Nephron progenitor cell (in vitro differentiated cells): ENCODE measurements at regions not wholly inside any gene's neighbourhood (a gene's known extent, or its start where the extent isn't known, plus 50 kb on each side); places are given as distances from the start of the nearest gene placed in this dataset.

Experiments used
- DNase-seq: peaks from one replicate; pipeline ENCODE4 v3.0.0; 2021
- H3K27ac Mint-ChIP-seq: 2 replicates; pipeline ENCODE4 v1.8.0; 2021; ENCODE audit warnings: mild to moderate bottlenecking, moderate library complexity, mixed read lengths
- H3K27me3 Mint-ChIP-seq: 2 replicates; pipeline ENCODE4 v1.8.0; 2021; ENCODE audit warnings: mild to moderate bottlenecking, low read depth, mixed read lengths; ENCODE audit not compliant: poor library complexity
- H3K36me3 Mint-ChIP-seq: 2 replicates; pipeline ENCODE4 v1.8.0; 2021; ENCODE audit warnings: low read depth, mixed read lengths
- H3K4me1 Mint-ChIP-seq: 2 replicates; pipeline ENCODE4 v1.8.0; 2021; ENCODE audit warnings: mixed read lengths
- H3K4me3 Mint-ChIP-seq: 2 replicates; pipeline ENCODE4 v1.8.0; 2021; ENCODE audit warnings: mild to moderate bottlenecking, moderate library complexity, mixed read lengths
- H3K9me3 Mint-ChIP-seq: 2 replicates; pipeline ENCODE4 v1.8.0; 2021; ENCODE audit warnings: mild to moderate bottlenecking, moderate library complexity, mixed read lengths
- CTCF ChIP-seq: fragments of 200-600 bp; sonication (generic); IDR thresholded peaks from 2 replicates; pipeline ENCODE4 v1.5.0; 2021; ENCODE audit warnings: antibody characterized with exemption

DNA sequence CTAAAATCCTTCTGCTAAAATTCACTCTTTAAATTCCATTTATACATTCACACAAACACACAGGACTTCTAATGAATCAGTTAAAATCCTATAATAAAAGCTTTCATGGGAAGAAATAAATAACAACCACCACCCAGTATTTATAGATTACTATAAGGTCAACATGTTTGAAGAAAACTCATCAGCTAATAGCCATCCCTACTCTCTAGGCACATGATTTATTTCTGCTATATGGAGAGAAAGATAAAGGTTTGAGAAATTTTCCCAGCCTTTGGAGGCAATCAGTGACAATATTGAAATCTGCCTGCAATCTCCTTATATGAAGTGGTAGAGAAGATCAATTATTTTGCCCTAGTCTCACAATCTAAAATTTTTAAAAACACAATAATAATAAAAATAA, 1038.9 kb upstream of the DIAPH2 start:
- Mint-ChIP-seq H3K36me3 (no peaks in the 10 kb centered on the region), H3K9me3 (peaks cover 7% of the 10 kb centered on the region)
- DNase-seq, result no peak

DNA sequence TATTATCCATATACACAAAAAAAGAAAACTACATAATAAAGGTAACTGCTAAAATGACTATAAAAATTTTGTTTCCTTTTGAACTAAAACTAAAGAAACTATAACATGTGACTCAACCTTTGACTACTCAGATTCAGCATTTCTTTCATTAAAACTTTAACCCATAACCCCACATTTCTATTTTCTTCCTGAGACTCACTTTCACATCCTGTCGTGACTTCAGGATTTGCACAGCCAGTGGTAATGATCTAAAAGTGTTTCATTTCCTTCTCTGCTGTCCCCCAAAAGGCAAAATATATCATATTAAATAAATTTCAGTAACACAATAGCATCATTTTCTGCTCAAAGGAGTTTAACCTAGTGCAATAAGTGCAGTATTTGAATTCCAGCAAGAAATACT, 1022.4 kb upstream of the DIAPH2 start:
- Mint-ChIP-seq H3K27me3 (peaks cover 3% of the 10 kb centered on the region), H3K4me3 (no peak overlapping the region), H3K36me3 (no peaks in the 10 kb centered on the region), H3K4me1 (peaks cover 17% of the 10 kb centered on the region), H3K27ac (peak overlapping the region; percentile 85), H3K9me3 (peaks cover 10% of the 10 kb centered on the region)
- TF ChIP-seq CTCF, result no peak
- DNase-seq, result no peak

More for the DNA sequence above, 1038.9 kb upstream of the DIAPH2 start:
- Mint-ChIP-seq H3K4me1 (no peaks in the 10 kb centered on the region), H3K4me3 (no peak overlapping the region), H3K27me3 (no peaks in the 10 kb centered on the region), H3K27ac (no peak overlapping the region)
- no peak for TF ChIP-seq CTCF

GRCh38 chrX:95666056-95666455, 1018.6 kb upstream of the DIAPH2 start:
- H3K4me1 Mint-ChIP-seq, result peaks cover 17% of the 10 kb centered on the region
- no peak overlapping the region for H3K27ac Mint-ChIP-seq
- H3K36me3 Mint-ChIP-seq, result no peaks in the 10 kb centered on the region
- no peak overlapping the region for H3K4me3 Mint-ChIP-seq
- peaks cover 10% of the 10 kb centered on the region for H3K9me3 Mint-ChIP-seq
- TF ChIP-seq CTCF, result no peak
- H3K27me3 Mint-ChIP-seq, result peaks cover 3% of the 10 kb centered on the region
- no peak for DNase-seq

DNA sequence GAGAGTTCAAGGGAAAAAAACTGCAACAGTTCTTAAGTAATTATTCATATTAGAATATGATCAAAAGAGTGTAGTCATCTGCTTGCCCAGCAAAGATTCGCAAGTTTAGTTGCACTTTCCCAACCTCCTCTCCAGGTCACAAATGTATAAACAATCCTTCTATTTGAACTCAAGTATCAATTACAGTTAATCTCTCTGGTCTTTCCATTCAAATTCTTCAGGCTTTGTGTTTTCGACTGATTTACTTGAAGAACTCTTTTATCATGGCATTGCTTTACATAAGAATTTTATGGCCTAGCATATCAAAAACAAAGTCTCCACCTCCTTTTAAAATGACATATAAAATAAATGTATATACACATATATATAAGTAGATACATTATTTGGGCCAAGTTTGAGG, 1009.6 kb upstream of the DIAPH2 start:
- Mint-ChIP-seq H3K36me3 (no peaks in the 10 kb centered on the region), H3K4me1 (no peaks in the 10 kb centered on the region)
- TF ChIP-seq CTCF, result no peak

DNA sequence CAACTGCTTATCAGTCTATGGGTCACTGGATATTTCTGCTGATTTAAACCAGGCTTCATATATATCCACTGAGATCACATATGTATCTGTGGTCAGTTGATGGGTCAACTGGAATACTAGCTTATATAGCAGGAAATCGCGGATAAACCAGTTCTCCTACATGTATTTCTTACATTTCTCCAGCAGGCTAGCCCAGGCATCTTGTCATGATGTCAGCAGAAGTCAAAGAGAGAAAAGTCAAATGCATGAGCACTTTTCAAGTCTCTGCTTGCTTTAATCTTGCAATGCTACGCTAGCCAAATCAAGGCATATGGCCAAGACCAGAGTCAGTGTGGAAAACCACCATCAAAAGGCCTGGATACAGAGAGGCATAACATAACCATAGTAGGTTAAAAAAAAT, 1008.8 kb upstream of the DIAPH2 start:
- no peaks in the 10 kb centered on the region for H3K27me3 Mint-ChIP-seq
- no peaks in the 10 kb centered on the region for H3K9me3 Mint-ChIP-seq
- H3K4me3 Mint-ChIP-seq, result no peak overlapping the region
- no peak for TF ChIP-seq CTCF
- H3K36me3 Mint-ChIP-seq, result no peaks in the 10 kb centered on the region
- H3K4me1 Mint-ChIP-seq, result no peaks in the 10 kb centered on the region
- DNase-seq, result no peak
- H3K27ac Mint-ChIP-seq, result no peak overlapping the region

More for the DNA sequence above, 1009.6 kb upstream of the DIAPH2 start:
- H3K27me3 Mint-ChIP-seq, result no peaks in the 10 kb centered on the region
- no peak for DNase-seq
- no peak overlapping the region for H3K4me3 Mint-ChIP-seq
- no peak overlapping the region for H3K27ac Mint-ChIP-seq
- H3K9me3 Mint-ChIP-seq, result no peaks in the 10 kb centered on the region

DNA sequence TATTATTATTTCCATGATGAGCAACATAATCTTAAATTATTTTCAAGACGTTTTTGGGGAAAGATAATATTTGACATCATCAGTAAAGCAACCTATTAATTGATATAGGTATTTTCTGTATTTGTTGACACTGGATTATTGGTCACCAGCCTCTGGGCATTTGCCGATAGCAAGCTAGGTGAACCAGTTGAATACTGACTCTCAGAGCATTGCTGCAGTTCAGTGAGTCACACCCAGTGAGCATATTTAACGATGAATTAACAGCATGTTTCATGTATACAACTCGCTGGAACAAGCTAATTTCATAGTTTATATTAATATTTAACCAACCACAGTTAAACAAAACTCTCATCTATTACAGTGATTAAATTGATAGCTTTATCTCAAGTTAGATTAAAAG, 1006.0 kb upstream of the DIAPH2 start:
- Mint-ChIP-seq H3K27ac (no peak overlapping the region), H3K9me3 (no peaks in the 10 kb centered on the region), H3K27me3 (peaks cover 3% of the 10 kb centered on the region), H3K36me3 (no peaks in the 10 kb centered on the region), H3K4me3 (no peak overlapping the region), H3K4me1 (no peaks in the 10 kb centered on the region)
- no peak for TF ChIP-seq CTCF
- DNase-seq, result no peak
